K562 (cell line): ENCODE measurements at regions not wholly inside any gene's neighbourhood (a gene's known extent, or its start where the extent isn't known, plus 50 kb on each side); places are given as distances from the start of the nearest gene placed in this dataset.

Experiments used
- ATAC-seq: fragments of 200-7000 bp; cut with Tn5 transposase; 3 replicates; pipeline ENCODE4 v1.9.1; 2020; ENCODE audit warnings: moderate library complexity
- BruUV-seq: library from RNA; stranded (reverse); fragments of 400-500 nt; replicated peaks from 2 replicates; lab custom pipeline; 2021; lab: Mats Ljungman, UMichigan
- CTCF ChIA-PET: fragments of 300-600 bp; formaldehyde crosslinking; extraction: SDS; loops from one replicate; lab custom pipeline; 2021; ENCODE audit warnings: low intra/inter-chr PET ratio; lab: Yijun Ruan, JAX
- POLR2A ChIA-PET: fragments of 300-600, 350-650 bp; sonication (Branson Sonifier 250); formaldehyde crosslinking; extraction: SDS; loops from one replicate; lab custom pipeline; 2021; ENCODE audit warnings: antibody characterized with exemption, inconsistent platforms; lab: Yijun Ruan, JAX
- DNase-seq, 4 experiments: peaks; one replicate each; pipeline versions ENCODE4 v3.0.0 to v3.0.0-alpha.2; 2011 to 2018; ENCODE audit warnings: low spot score in 3 of 4, mixed read lengths in 3 of 4; ENCODE audit errors: extremely low read depth in 1 of 4
- FAIRE-seq: peaks from 2 replicates; lab custom pipeline; 2011; peaks lifted over from hg19 to GRCh38; lab: Jason Lieb, UNC
- H2AFZ ChIP-seq: 2 replicates; pipeline ENCODE4 v1.6.0; 2011; ENCODE audit warnings: low read depth, low read length, control low read depth, inconsistent platforms
- H3K27ac ChIP-seq: fragments of 200-600 bp; 3 replicates; pipeline ENCODE4 v1.8.0; 2011; ENCODE audit warnings: low read depth, mild to moderate bottlenecking, control low read depth, inconsistent platforms, low read length, moderate library complexity, mixed read lengths; ENCODE audit errors: extremely low read depth
- H3K27me3 ChIP-seq, 2 experiments: fragments of 300-600 bp in 1 of 2; 2 replicates in 1 of 2; 3 replicates in 1 of 2; pipeline versions ENCODE4 v1.6.0 to v1.8.0; 2011; ENCODE audit warnings: inconsistent platforms in 2 of 2, low read length in 2 of 2, mild to moderate bottlenecking in 1 of 2, mixed read lengths in 1 of 2, moderate library complexity in 1 of 2; ENCODE audit not compliant: control insufficient read depth in 2 of 2, insufficient read depth in 2 of 2
- H3K36me3 ChIP-seq: fragments of 300-600 bp; 3 replicates; pipeline ENCODE4 v1.8.0; 2011; ENCODE audit warnings: mild to moderate bottlenecking, low read length, inconsistent platforms; ENCODE audit not compliant: control insufficient read depth, insufficient read depth
- H3K4me1 ChIP-seq, 2 experiments: fragments of 200-600 bp in 1 of 2; replicated peaks in 1 of 2; 2 replicates in 1 of 2; 3 replicates in 1 of 2; pipeline versions ENCODE4 v1.5.1 to v1.8.0; 2011; ENCODE audit warnings: inconsistent platforms in 2 of 2, low read length in 2 of 2, mild to moderate bottlenecking in 1 of 2, mixed read lengths in 1 of 2, moderate library complexity in 1 of 2; ENCODE audit not compliant: control insufficient read depth in 2 of 2, insufficient read depth in 2 of 2
- H3K4me2 ChIP-seq: 2 replicates; pipeline ENCODE4 v1.6.1; 2011; ENCODE audit warnings: low read length, control low read depth, inconsistent platforms, mixed read lengths; ENCODE audit not compliant: insufficient read depth
- H3K4me3 ChIP-seq: fragments of 200-600 bp; sonication (generic), shearing (Covaris generic); 2 replicates; pipeline ENCODE4 v1.5.1; 2016; ENCODE audit warnings: control low read depth, inconsistent platforms
- H3K79me2 ChIP-seq: fragments of 200-600 bp; 3 replicates; pipeline ENCODE4 v1.8.0; 2011; ENCODE audit warnings: low read length, inconsistent platforms; ENCODE audit not compliant: control insufficient read depth, insufficient read depth
- H3K9ac ChIP-seq, 2 experiments: 2 replicates each; pipeline versions ENCODE4 v1.6.0 to v1.6.1; 2011; ENCODE audit warnings: low read depth in 2 of 2, low read length in 2 of 2, control low read depth in 1 of 2, inconsistent platforms in 1 of 2, mild to moderate bottlenecking in 1 of 2, mixed read lengths in 1 of 2; ENCODE audit not compliant: insufficient read depth in 1 of 2
- H3K9me1 ChIP-seq: one replicate; pipeline ENCODE4 v1.6.0; 2011; ENCODE audit warnings: inconsistent platforms, mild to moderate bottlenecking, low read length, moderate library complexity; ENCODE audit not compliant: control insufficient read depth, insufficient read depth
- H3K9me3 ChIP-seq: replicated peaks from 2 replicates; pipeline ENCODE4 v1.5.1; 2011; ENCODE audit warnings: low read depth, low read length, inconsistent platforms; ENCODE audit not compliant: control insufficient read depth, insufficient read depth
- H4K20me1 ChIP-seq: replicated peaks from 2 replicates; pipeline ENCODE4 v1.6.1; 2011; ENCODE audit warnings: low read length, inconsistent platforms, mixed read lengths; ENCODE audit not compliant: control insufficient read depth, insufficient read depth
- E2F1 ChIP-seq: sonication (generic); formaldehyde crosslinking; IDR thresholded peaks from 2 replicates; pipeline ENCODE4 v1.8.1; 2023; ENCODE audit warnings: mild to moderate bottlenecking, missing genetic modification reagents, moderate library complexity
- RNF2 ChIP-seq: sonication (generic); IDR thresholded peaks from 2 replicates; pipeline ENCODE4 v1.6.1; 2016
- THAP7 ChIP-seq: fragments of 250-450 bp; sonication (Bioruptor Pico); IDR thresholded peaks from 2 replicates; pipeline ENCODE4 v1.5.0; 2021
- ZFP91 ChIP-seq: sonication (generic); formaldehyde crosslinking; IDR thresholded peaks from 2 replicates; pipeline ENCODE4 v1.8.0; 2022; ENCODE audit warnings: mild to moderate bottlenecking, missing genetic modification reagents
- ZNF707 ChIP-seq: fragments of 250-450 bp; sonication (Bioruptor Pico); conservative IDR thresholded peaks from 2 replicates; pipeline ENCODE4 v1.8.0; 2022; ENCODE audit warnings: inconsistent platforms, mild to moderate bottlenecking, moderate library complexity
- WGBS: fragments of 100-300 bp; shearing (Covaris generic); methylation state at CpG from one replicate; pipeline ENCODE4 v1.1.6; 2016; ENCODE audit warnings: low coverage, mixed read lengths; ENCODE audit not compliant: insufficient coverage; ENCODE audit errors: missing lambda C conversion rate; 5-methylcytosine and 5-hydroxymethylcytosine counted together
- in situ Hi-C: fragments of 300-500 bp; cut with MboI; formaldehyde crosslinking; loops from 4 replicates; pipeline ENCODE4 v1.15.0; 2018; ENCODE audit warnings: inconsistent platforms, mixed read lengths
- intact Hi-C: fragments of 100-400 bp; cut with micrococcal nuclease; formaldehyde crosslinking; loops from 2 replicates; pipeline ENCODE4 v1.14.2; 2022

GRCh38 chr1:5376538-5377247, 615.5 kb downstream of the NPHP4 start:
- ChIA-PET CTCF (no interaction called here), POLR2A (no interaction called here)
- Histone ChIP-seq H3K9ac (no peak overlapping the region), H3K27me3 (no peaks in the 10 kb centered on the region), H3K4me2 (no peak overlapping the region), H3K79me2 (no peaks in the 10 kb centered on the region), H3K4me3 (no peak overlapping the region), H3K9me1 (no peaks in the 10 kb centered on the region), H3K27ac (no peak overlapping the region), H4K20me1 (no peaks in the 10 kb centered on the region)
- in situ Hi-C loops (no loop called here), intact Hi-C loops (no loop called here)
- no peak for DNase-seq
- no peak for FAIRE-seq
- BruUV-seq: no TSS peak
- TF ChIP-seq THAP7 (CRISPR knock-in tag) (no peak), RNF2 (no peak), ZFP91 (no peak), E2F1 (CRISPR knock-in tag) (no peak), ZNF707 (CRISPR knock-in tag) (no peak)
- TF ChIP-seq, all 486 proteins: peak for 0
- no peak for ATAC-seq
- Histone ChIP-seq H3K36me3 (no peaks in the 10 kb centered on the region), H3K9me3 (no peaks in the 10 kb centered on the region), H2AFZ (no peak overlapping the region), H3K4me1 (no peaks in the 10 kb centered on the region)
- 0% methylated on average over 6 of the region's 6 CpGs for WGBS
